ENCODE measurements at regions not wholly inside any gene's neighbourhood (a gene's known extent, or its start where the extent isn't known, plus 50 kb on each side); places are given as distances from the start of the nearest gene placed in this dataset.

GRCh38 chr2:236747925-236748324 lies 178.3 kb downstream of the ACKR3 start:
- Mint-ChIP-seq H3K27me3 (ENCODE audit: low read depth) (no peaks in the 10 kb centered on the region), H3K4me1 (peaks cover 33% of the 10 kb centered on the region)
- no peak for TF ChIP-seq CTCF (conservative IDR thresholded peaks at IDR 0.05)

GRCh38 chr2:236748385-236748784 lies 178.8 kb downstream of the ACKR3 start:
- TF ChIP-seq CTCF (conservative IDR thresholded peaks at IDR 0.05) = no peak
- peaks cover 34% of the 10 kb centered on the region for H3K4me1 Mint-ChIP-seq
- H3K4me3 Mint-ChIP-seq = no peak overlapping the region
- DNase-seq (ENCODE audit: low read depth, low spot score) = no peak
- no peaks in the 10 kb centered on the region for H3K9me3 Mint-ChIP-seq
- H3K27ac Mint-ChIP-seq (ENCODE audit: unreplicated experiment) = no peak overlapping the region
- no peaks in the 10 kb centered on the region for H3K27me3 Mint-ChIP-seq (ENCODE audit: low read depth)
- no peaks in the 10 kb centered on the region for H3K36me3 Mint-ChIP-seq (ENCODE audit: low read depth)

More at GRCh38 chr2:236747925-236748324, 178.3 kb downstream of the ACKR3 start:
- Mint-ChIP-seq H3K27ac (ENCODE audit: unreplicated experiment) (no peak overlapping the region), H3K36me3 (ENCODE audit: low read depth) (no peaks in the 10 kb centered on the region), H3K4me3 (no peak overlapping the region), H3K9me3 (no peaks in the 10 kb centered on the region)
- no peak for DNase-seq (ENCODE audit: low read depth, low spot score)

- H3K27ac Mint-ChIP-seq (ENCODE audit: unreplicated experiment) = peak overlapping the region; percentile 86
- no peaks in the 10 kb centered on the region for H3K9me3 Mint-ChIP-seq
- no peak for DNase-seq (ENCODE audit: low read depth, low spot score)
- no peaks in the 10 kb centered on the region for H3K27me3 Mint-ChIP-seq (ENCODE audit: low read depth)
- no peak for TF ChIP-seq CTCF (conservative IDR thresholded peaks at IDR 0.05)
- no peaks in the 10 kb centered on the region for H3K36me3 Mint-ChIP-seq (ENCODE audit: low read depth)
- H3K4me3 Mint-ChIP-seq = no peak overlapping the region
- H3K4me1 Mint-ChIP-seq = peaks cover 36% of the 10 kb centered on the region
These were observed 179.2 kb downstream of the ACKR3 start for GRCh38 chr2:236748801-236749200.

- no peak for TF ChIP-seq CTCF (conservative IDR thresholded peaks at IDR 0.05)
- Mint-ChIP-seq H3K27me3 (ENCODE audit: low read depth) (no peaks in the 10 kb centered on the region), H3K36me3 (ENCODE audit: low read depth) (no peaks in the 10 kb centered on the region), H3K4me3 (no peak overlapping the region), H3K4me1 (peaks cover 36% of the 10 kb centered on the region), H3K9me3 (no peaks in the 10 kb centered on the region), H3K27ac (ENCODE audit: unreplicated experiment) (peak overlapping the region; percentile 86)
- DNase-seq (ENCODE audit: low read depth, low spot score) = no peak
These were observed 179.7 kb downstream of the ACKR3 start for GRCh38 chr2:236749346-236749745.

- Mint-ChIP-seq H3K9me3 (no peaks in the 10 kb centered on the region), H3K36me3 (ENCODE audit: low read depth) (no peaks in the 10 kb centered on the region), H3K27ac (ENCODE audit: unreplicated experiment) (no peak overlapping the region), H3K4me3 (no peak overlapping the region), H3K4me1 (peaks cover 18% of the 10 kb centered on the region), H3K27me3 (ENCODE audit: low read depth) (no peaks in the 10 kb centered on the region)
- DNase-seq (ENCODE audit: low read depth, low spot score) = no peak
- no peak for TF ChIP-seq CTCF (conservative IDR thresholded peaks at IDR 0.05)
These were observed 182.5 kb downstream of the ACKR3 start for GRCh38 chr2:236752096-236752495.

Measured in neural crest cell (in vitro differentiated cells).